Naive thymus-derived CD4-positive, alpha-beta T cell (primary cell): ENCODE measurements at regions not wholly inside any gene's neighbourhood (a gene's known extent, or its start where the extent isn't known, plus 50 kb on each side); places are given as distances from the start of the nearest gene placed in this dataset.

Experiments
- ATAC-seq: fragments of 150-1000 bp; cut with Tn5 transposase; 2 replicates; pipeline ENCODE4 v1.10.0; 2021; ENCODE audit warnings: mild to moderate bottlenecking, moderate library complexity
- CTCF ChIA-PET: fragments of 350-600 bp; sonication (Branson Sonifier 250); formaldehyde crosslinking; loops from one replicate; lab custom pipeline; 2021; ENCODE audit warnings: antibody characterized with exemption; lab: Charles Lee
- POLR2A ChIA-PET: fragments of 350-600 bp; sonication (Branson Sonifier 250); formaldehyde crosslinking; loops from one replicate; lab custom pipeline; 2021; ENCODE audit warnings: antibody characterized with exemption, inconsistent platforms; lab: Charles Lee
- DNase-seq, 9 donors: peaks; one replicate each; pipeline versions ENCODE4 v3.0.0 to v3.0.0-alpha.2; 2020 to 2022; ENCODE audit warnings: mixed read lengths in 1 of 9
- H3K27ac ChIP-seq: one replicate; pipeline ENCODE4 v1.7.0; 2013; ENCODE audit warnings: mild to moderate bottlenecking, low read depth, low read length, moderate library complexity
- H3K27me3 ChIP-seq, 2 donors: one replicate each; pipeline ENCODE4 v1.7.0; 2013; ENCODE audit warnings: low read length in 2 of 2, mild to moderate bottlenecking in 2 of 2, moderate library complexity in 2 of 2; ENCODE audit not compliant: control insufficient read depth in 2 of 2, insufficient read depth in 2 of 2
- H3K36me3 ChIP-seq, 3 experiments: 1 replicate in 2 of 3; 2 replicates in 1 of 3; pipeline ENCODE4 v1.7.0; 2013; ENCODE audit warnings: low read length in 3 of 3, mild to moderate bottlenecking in 3 of 3, moderate library complexity in 1 of 3; ENCODE audit not compliant: insufficient read depth in 3 of 3, control insufficient read depth in 2 of 3
- H3K4me1 ChIP-seq, 2 donors: one replicate each; pipeline ENCODE4 v1.7.0; 2013; ENCODE audit warnings: low read length in 2 of 2, mild to moderate bottlenecking in 2 of 2, moderate library complexity in 1 of 2; ENCODE audit not compliant: control insufficient read depth in 2 of 2, insufficient read depth in 2 of 2
- H3K4me3 ChIP-seq: 2 replicates; pipeline ENCODE4 v1.7.0; 2013; ENCODE audit warnings: mild to moderate bottlenecking, low read length
- H3K9me3 ChIP-seq, 3 experiments: 1 replicate in 2 of 3; 2 replicates in 1 of 3; pipeline ENCODE4 v1.7.0; 2013; ENCODE audit warnings: low read length in 3 of 3; ENCODE audit not compliant: control insufficient read depth in 2 of 3
- H3K27ac Mint-ChIP-seq, 9 donors: one replicate each; pipeline ENCODE4 v1.8.0; 2020 to 2022; ENCODE audit warnings: mixed read lengths in 9 of 9, mild to moderate bottlenecking in 8 of 9, moderate library complexity in 5 of 9, inconsistent platforms in 2 of 9
- H3K27me3 Mint-ChIP-seq, 5 donors: one replicate each; pipeline ENCODE4 v1.8.0; 2021 to 2022; ENCODE audit warnings: mixed read lengths in 5 of 5, mild to moderate bottlenecking in 1 of 5
- H3K36me3 Mint-ChIP-seq, 5 donors: one replicate each; pipeline ENCODE4 v1.8.0; 2020 to 2022; ENCODE audit warnings: mixed read lengths in 5 of 5, mild to moderate bottlenecking in 3 of 5, inconsistent platforms in 1 of 5
- H3K4me1 Mint-ChIP-seq, 7 donors: one replicate each; pipeline ENCODE4 v1.8.0; 2020 to 2022; ENCODE audit warnings: mixed read lengths in 7 of 7, mild to moderate bottlenecking in 3 of 7, inconsistent platforms in 1 of 7
- H3K4me3 Mint-ChIP-seq, 10 donors: one replicate each; pipeline ENCODE4 v1.8.0; 2020 to 2022; ENCODE audit warnings: mild to moderate bottlenecking in 10 of 10, mixed read lengths in 10 of 10, moderate library complexity in 6 of 10, inconsistent platforms in 2 of 10
- H3K9me3 Mint-ChIP-seq, 11 donors: one replicate each; pipeline ENCODE4 v1.8.0; 2020 to 2022; ENCODE audit warnings: mixed read lengths in 11 of 11, mild to moderate bottlenecking in 4 of 11, inconsistent platforms in 1 of 11, moderate library complexity in 1 of 11
- intact Hi-C, 2 donors: fragments of 100-400 bp; cut with micrococcal nuclease; formaldehyde crosslinking; loops; one replicate each; pipeline ENCODE4 v1.15.1; 2023

GRCh38 chr13:23506807-23507291 is 63.4 kb upstream of the TNFRSF19 start:
- Histone ChIP-seq H3K36me3 (no peaks in the 10 kb centered on the region), H3K27ac (no peak overlapping the region), H3K9me3 (no peaks in the 10 kb centered on the region), H3K4me3 (no peak overlapping the region), H3K4me1 (no peaks in the 10 kb centered on the region), H3K27me3 (no peaks in the 10 kb centered on the region)
- Mint-ChIP-seq H3K4me3 (no peak overlapping the region), H3K4me1 (no peaks in the 10 kb centered on the region), H3K27ac (no peak overlapping the region), H3K9me3 (no peaks in the 10 kb centered on the region), H3K36me3 (peaks cover 0 to 4% (median 0%) of the 10 kb centered on the region in 5 donors), H3K27me3 (peaks cover under 1 to 27% (median 5%) of the 10 kb centered on the region in 5 donors)
- POLR2A ChIA-PET = no interaction called here
- ATAC-seq = no peak
- intact Hi-C loops = no loop called here
- CTCF ChIA-PET = no interaction called here
- DNase-seq = no peak

- no peaks in the 10 kb centered on the region for H3K4me1 Mint-ChIP-seq
- peaks cover 0 to 4% (median 0%) of the 10 kb centered on the region in 5 donors for H3K36me3 Mint-ChIP-seq
- Histone ChIP-seq H3K27me3 (no peaks in the 10 kb centered on the region), H3K27ac (no peak overlapping the region), H3K4me3 (no peak overlapping the region), H3K4me1 (no peaks in the 10 kb centered on the region), H3K9me3 (no peaks in the 10 kb centered on the region), H3K36me3 (no peaks in the 10 kb centered on the region)
- no peak for DNase-seq
- CTCF ChIA-PET = no interaction called here
- no peak overlapping the region for H3K4me3 Mint-ChIP-seq
- no peak overlapping the region for H3K27ac Mint-ChIP-seq
- peaks cover 10 to 43% (median 23%) of the 10 kb centered on the region in 5 donors for H3K27me3 Mint-ChIP-seq
- no peaks in the 10 kb centered on the region for H3K9me3 Mint-ChIP-seq
- intact Hi-C loops = no loop called here
- no peak for ATAC-seq
- POLR2A ChIA-PET = no interaction called here
Observed at GRCh38 chr13:23509781-23510543, 60.2 kb upstream of the TNFRSF19 start.

- Mint-ChIP-seq H3K4me1 (no peaks in the 10 kb centered on the region), H3K4me3 (no peak overlapping the region), H3K9me3 (no peaks in the 10 kb centered on the region), H3K36me3 (peaks cover 0 to 4% (median 0%) of the 10 kb centered on the region in 5 donors), H3K27ac (no peak overlapping the region), H3K27me3 (peaks cover 16 to 49% (median 29%) of the 10 kb centered on the region in 5 donors)
- ChIA-PET CTCF (no interaction called here), POLR2A (interaction anchor here (0.6 kb wide), 1 partner anchor 36 kb away, joined by 3 read pairs; no protein-coding TSS in a partner anchor)
- Histone ChIP-seq H3K9me3 (no peaks in the 10 kb centered on the region), H3K4me1 (no peaks in the 10 kb centered on the region), H3K27me3 (no peaks in the 10 kb centered on the region), H3K27ac (no peak overlapping the region), H3K36me3 (no peaks in the 10 kb centered on the region), H3K4me3 (no peak overlapping the region)
- ATAC-seq (no peak), DNase-seq (no peak)
- intact Hi-C loops = no loop called here
Observed at GRCh38 chr13:23510544-23510916, 59.7 kb upstream of the TNFRSF19 start.

- peaks cover 0 to 4% (median 0%) of the 10 kb centered on the region in 5 donors for H3K36me3 Mint-ChIP-seq
- ATAC-seq (no peak), DNase-seq (no peak)
- intact Hi-C loops = loop anchor here (1.0 kb wide), 1 partner anchor 360 kb away; no protein-coding TSS in a partner anchor
- peaks cover 16 to 51% (median 29%) of the 10 kb centered on the region in 5 donors for H3K27me3 Mint-ChIP-seq
- H3K27ac ChIP-seq = no peak overlapping the region
- H3K36me3 ChIP-seq = no peaks in the 10 kb centered on the region
- H3K27ac Mint-ChIP-seq = no peak overlapping the region
- no peak overlapping the region for H3K4me3 ChIP-seq
- ChIA-PET POLR2A (interaction anchor here (0.6 kb wide), 1 partner anchor 36 kb away, joined by 3 read pairs; no protein-coding TSS in a partner anchor), CTCF (no interaction called here)
- H3K9me3 Mint-ChIP-seq = no peaks in the 10 kb centered on the region
- no peaks in the 10 kb centered on the region for H3K27me3 ChIP-seq
- H3K4me1 ChIP-seq = no peaks in the 10 kb centered on the region
- no peaks in the 10 kb centered on the region for H3K9me3 ChIP-seq
- no peak overlapping the region for H3K4me3 Mint-ChIP-seq
- H3K4me1 Mint-ChIP-seq = no peaks in the 10 kb centered on the region
Observed at GRCh38 chr13:23510979-23511735, 59.1 kb upstream of the TNFRSF19 start.

GRCh38 chr13:23512762-23513395 is 57.3 kb upstream of the TNFRSF19 start:
- ATAC-seq (no peak), DNase-seq (no peak)
- Mint-ChIP-seq H3K36me3 (peaks cover 0 to 4% (median 0%) of the 10 kb centered on the region in 5 donors), H3K9me3 (no peaks in the 10 kb centered on the region), H3K4me3 (no peak overlapping the region), H3K27ac (peak overlapping the region in 1 of 9 donors; percentile 2), H3K27me3 (peaks cover 18 to 47% (median 29%) of the 10 kb centered on the region in 5 donors), H3K4me1 (no peaks in the 10 kb centered on the region)
- H3K4me1 ChIP-seq = no peaks in the 10 kb centered on the region
- H3K36me3 ChIP-seq = no peaks in the 10 kb centered on the region
- no peak overlapping the region for H3K4me3 ChIP-seq
- H3K27me3 ChIP-seq = no peaks in the 10 kb centered on the region
- ChIA-PET CTCF (no interaction called here), POLR2A (no interaction called here)
- H3K9me3 ChIP-seq = no peaks in the 10 kb centered on the region
- H3K27ac ChIP-seq = no peak overlapping the region
- intact Hi-C loops = no loop called here

GRCh38 chr13:23513455-23513854 is 56.8 kb upstream of the TNFRSF19 start:
- H3K27ac ChIP-seq = no peak overlapping the region

More at GRCh38 chr13:23513455-23513854, 56.8 kb upstream of the TNFRSF19 start:
- Mint-ChIP-seq H3K4me3 (no peak overlapping the region), H3K4me1 (no peaks in the 10 kb centered on the region), H3K27ac (peak overlapping the region in 1 of 9 donors; percentile 2), H3K36me3 (peaks cover 0 to 4% (median 0%) of the 10 kb centered on the region in 5 donors), H3K27me3 (peaks cover 18 to 48% (median 29%) of the 10 kb centered on the region in 5 donors), H3K9me3 (no peaks in the 10 kb centered on the region)
- DNase-seq (no peak), ATAC-seq (no peak)
- ChIA-PET POLR2A (no interaction called here), CTCF (no interaction called here)
- Histone ChIP-seq H3K4me3 (no peak overlapping the region), H3K36me3 (no peaks in the 10 kb centered on the region), H3K9me3 (no peaks in the 10 kb centered on the region), H3K27me3 (no peaks in the 10 kb centered on the region), H3K4me1 (no peaks in the 10 kb centered on the region)
- intact Hi-C loops = no loop called here
